Esophagus squamous epithelium (tissue), 4 donors: ENCODE measurements at regions not wholly inside any gene's neighbourhood (a gene's known extent, or its start where the extent isn't known, plus 50 kb on each side); places are given as distances from the start of the nearest gene placed in this dataset.

Experiments
- POLR2A ChIP-seq, 4 donors: fragments of 450-650 bp; IDR thresholded peaks; one replicate each; pipeline ENCODE4 v1.6.1; 2017; ENCODE audit warnings: antibody characterized with exemption in 4 of 4, mild to moderate bottlenecking in 4 of 4, moderate library complexity in 3 of 4
- TF ChIP-seq, protein P1 (sequence below), 6 experiments: fragments of 450-650 bp in 4 of 6; fragments of 200-600 bp in 2 of 6; sonication (generic) in 2 of 6; IDR thresholded peaks; one replicate each; pipeline ENCODE4 v1.5.1; 2016 to 2019; ENCODE audit warnings: antibody characterized with exemption in 6 of 6, mild to moderate bottlenecking in 4 of 6, moderate library complexity in 4 of 6

GRCh38 chr22:26778372-26778771 lies 121.0 kb downstream of the MIAT start:
- TF ChIP-seq, protein P1, sequence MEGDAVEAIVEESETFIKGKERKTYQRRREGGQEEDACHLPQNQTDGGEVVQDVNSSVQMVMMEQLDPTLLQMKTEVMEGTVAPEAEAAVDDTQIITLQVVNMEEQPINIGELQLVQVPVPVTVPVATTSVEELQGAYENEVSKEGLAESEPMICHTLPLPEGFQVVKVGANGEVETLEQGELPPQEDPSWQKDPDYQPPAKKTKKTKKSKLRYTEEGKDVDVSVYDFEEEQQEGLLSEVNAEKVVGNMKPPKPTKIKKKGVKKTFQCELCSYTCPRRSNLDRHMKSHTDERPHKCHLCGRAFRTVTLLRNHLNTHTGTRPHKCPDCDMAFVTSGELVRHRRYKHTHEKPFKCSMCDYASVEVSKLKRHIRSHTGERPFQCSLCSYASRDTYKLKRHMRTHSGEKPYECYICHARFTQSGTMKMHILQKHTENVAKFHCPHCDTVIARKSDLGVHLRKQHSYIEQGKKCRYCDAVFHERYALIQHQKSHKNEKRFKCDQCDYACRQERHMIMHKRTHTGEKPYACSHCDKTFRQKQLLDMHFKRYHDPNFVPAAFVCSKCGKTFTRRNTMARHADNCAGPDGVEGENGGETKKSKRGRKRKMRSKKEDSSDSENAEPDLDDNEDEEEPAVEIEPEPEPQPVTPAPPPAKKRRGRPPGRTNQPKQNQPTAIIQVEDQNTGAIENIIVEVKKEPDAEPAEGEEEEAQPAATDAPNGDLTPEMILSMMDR (IDR thresholded peaks at IDR 0.05), result no peak
- no peak for TF ChIP-seq POLR2A (IDR thresholded peaks at IDR 0.05)
